K562 (cell line): ENCODE measurements at regions not wholly inside any gene's neighbourhood (a gene's known extent, or its start where the extent isn't known, plus 50 kb on each side); places are given as distances from the start of the nearest gene placed in this dataset.

Experiments used
- ATAC-seq: fragments of 200-7000 bp; cut with Tn5 transposase; 3 replicates; pipeline ENCODE4 v1.9.1; 2020; ENCODE audit warnings: moderate library complexity
- BruUV-seq: library from RNA; stranded (reverse); fragments of 400-500 nt; replicated peaks from 2 replicates; lab custom pipeline; 2021; lab: Mats Ljungman, UMichigan
- CTCF ChIA-PET: fragments of 300-600 bp; formaldehyde crosslinking; extraction: SDS; loops from one replicate; lab custom pipeline; 2021; ENCODE audit warnings: low intra/inter-chr PET ratio; lab: Yijun Ruan, JAX
- POLR2A ChIA-PET: fragments of 300-600, 350-650 bp; sonication (Branson Sonifier 250); formaldehyde crosslinking; extraction: SDS; loops from one replicate; lab custom pipeline; 2021; ENCODE audit warnings: antibody characterized with exemption, inconsistent platforms; lab: Yijun Ruan, JAX
- DNase-seq, 4 experiments: peaks; one replicate each; pipeline versions ENCODE4 v3.0.0 to v3.0.0-alpha.2; 2011 to 2018; ENCODE audit warnings: low spot score in 3 of 4, mixed read lengths in 3 of 4; ENCODE audit errors: extremely low read depth in 1 of 4
- FAIRE-seq: peaks from 2 replicates; lab custom pipeline; 2011; peaks lifted over from hg19 to GRCh38; lab: Jason Lieb, UNC
- H2AFZ ChIP-seq: 2 replicates; pipeline ENCODE4 v1.6.0; 2011; ENCODE audit warnings: low read depth, low read length, control low read depth, inconsistent platforms
- H3K27ac ChIP-seq: fragments of 200-600 bp; 3 replicates; pipeline ENCODE4 v1.8.0; 2011; ENCODE audit warnings: low read depth, mild to moderate bottlenecking, control low read depth, inconsistent platforms, low read length, moderate library complexity, mixed read lengths; ENCODE audit errors: extremely low read depth
- H3K27me3 ChIP-seq, 2 experiments: fragments of 300-600 bp in 1 of 2; 2 replicates in 1 of 2; 3 replicates in 1 of 2; pipeline versions ENCODE4 v1.6.0 to v1.8.0; 2011; ENCODE audit warnings: inconsistent platforms in 2 of 2, low read length in 2 of 2, mild to moderate bottlenecking in 1 of 2, mixed read lengths in 1 of 2, moderate library complexity in 1 of 2; ENCODE audit not compliant: control insufficient read depth in 2 of 2, insufficient read depth in 2 of 2
- H3K36me3 ChIP-seq: fragments of 300-600 bp; 3 replicates; pipeline ENCODE4 v1.8.0; 2011; ENCODE audit warnings: mild to moderate bottlenecking, low read length, inconsistent platforms; ENCODE audit not compliant: control insufficient read depth, insufficient read depth
- H3K4me1 ChIP-seq, 2 experiments: fragments of 200-600 bp in 1 of 2; replicated peaks in 1 of 2; 2 replicates in 1 of 2; 3 replicates in 1 of 2; pipeline versions ENCODE4 v1.5.1 to v1.8.0; 2011; ENCODE audit warnings: inconsistent platforms in 2 of 2, low read length in 2 of 2, mild to moderate bottlenecking in 1 of 2, mixed read lengths in 1 of 2, moderate library complexity in 1 of 2; ENCODE audit not compliant: control insufficient read depth in 2 of 2, insufficient read depth in 2 of 2
- H3K4me2 ChIP-seq: 2 replicates; pipeline ENCODE4 v1.6.1; 2011; ENCODE audit warnings: low read length, control low read depth, inconsistent platforms, mixed read lengths; ENCODE audit not compliant: insufficient read depth
- H3K4me3 ChIP-seq: fragments of 200-600 bp; sonication (generic), shearing (Covaris generic); 2 replicates; pipeline ENCODE4 v1.5.1; 2016; ENCODE audit warnings: control low read depth, inconsistent platforms
- H3K79me2 ChIP-seq: fragments of 200-600 bp; 3 replicates; pipeline ENCODE4 v1.8.0; 2011; ENCODE audit warnings: low read length, inconsistent platforms; ENCODE audit not compliant: control insufficient read depth, insufficient read depth
- H3K9ac ChIP-seq, 2 experiments: 2 replicates each; pipeline versions ENCODE4 v1.6.0 to v1.6.1; 2011; ENCODE audit warnings: low read depth in 2 of 2, low read length in 2 of 2, control low read depth in 1 of 2, inconsistent platforms in 1 of 2, mild to moderate bottlenecking in 1 of 2, mixed read lengths in 1 of 2; ENCODE audit not compliant: insufficient read depth in 1 of 2
- H3K9me1 ChIP-seq: one replicate; pipeline ENCODE4 v1.6.0; 2011; ENCODE audit warnings: inconsistent platforms, mild to moderate bottlenecking, low read length, moderate library complexity; ENCODE audit not compliant: control insufficient read depth, insufficient read depth
- H3K9me3 ChIP-seq: replicated peaks from 2 replicates; pipeline ENCODE4 v1.5.1; 2011; ENCODE audit warnings: low read depth, low read length, inconsistent platforms; ENCODE audit not compliant: control insufficient read depth, insufficient read depth
- H4K20me1 ChIP-seq: replicated peaks from 2 replicates; pipeline ENCODE4 v1.6.1; 2011; ENCODE audit warnings: low read length, inconsistent platforms, mixed read lengths; ENCODE audit not compliant: control insufficient read depth, insufficient read depth
- ATF7 ChIP-seq: fragments of 450-650 bp; IDR thresholded peaks from 2 replicates; pipeline ENCODE4 v1.7.1; 2014; ENCODE audit warnings: mild to moderate bottlenecking, moderate library complexity
- ETS2 ChIP-seq: IDR thresholded peaks from 2 replicates; pipeline ENCODE4 v1.6.1; 2016; ENCODE audit warnings: borderline replicate concordance, missing genetic modification characterization, mild to moderate bottlenecking, moderate library complexity, missing compliant biosample characterization; ENCODE audit not compliant: poor library complexity, severe bottlenecking
- FOXO4 ChIP-seq: fragments of 450-650 bp; formaldehyde crosslinking; IDR thresholded peaks from 2 replicates; pipeline ENCODE4 v1.4.0; 2020; ENCODE audit warnings: mild to moderate bottlenecking, moderate library complexity
- GABPB1 ChIP-seq: sonication (generic); formaldehyde crosslinking; IDR thresholded peaks from 2 replicates; pipeline ENCODE4 v1.8.0; 2022; ENCODE audit warnings: mild to moderate bottlenecking, missing genetic modification reagents
- HEY1 ChIP-seq: fragments of 250-450 bp; sonication (Bioruptor Pico); IDR thresholded peaks from 2 replicates; pipeline ENCODE4 v1.5.0; 2020; ENCODE audit warnings: mild to moderate bottlenecking, moderate library complexity, borderline replicate concordance
- KLF10 ChIP-seq: fragments of 250-450 bp; sonication (Bioruptor Pico); IDR thresholded peaks from 2 replicates; pipeline ENCODE4 v1.6.1; 2021; ENCODE audit warnings: matching md5 sums
- ZNF140 ChIP-seq: fragments of 250-450 bp; sonication (Bioruptor Pico); IDR thresholded peaks from 2 replicates; pipeline ENCODE4 v1.8.0; 2021; ENCODE audit warnings: moderate library complexity, mild to moderate bottlenecking, inconsistent platforms
- WGBS: fragments of 100-300 bp; shearing (Covaris generic); methylation state at CpG from one replicate; pipeline ENCODE4 v1.1.6; 2016; ENCODE audit warnings: low coverage, mixed read lengths; ENCODE audit not compliant: insufficient coverage; ENCODE audit errors: missing lambda C conversion rate; 5-methylcytosine and 5-hydroxymethylcytosine counted together
- in situ Hi-C: fragments of 300-500 bp; cut with MboI; formaldehyde crosslinking; loops from 4 replicates; pipeline ENCODE4 v1.15.0; 2018; ENCODE audit warnings: inconsistent platforms, mixed read lengths
- intact Hi-C: fragments of 100-400 bp; cut with micrococcal nuclease; formaldehyde crosslinking; loops from 2 replicates; pipeline ENCODE4 v1.14.2; 2022

DNA sequence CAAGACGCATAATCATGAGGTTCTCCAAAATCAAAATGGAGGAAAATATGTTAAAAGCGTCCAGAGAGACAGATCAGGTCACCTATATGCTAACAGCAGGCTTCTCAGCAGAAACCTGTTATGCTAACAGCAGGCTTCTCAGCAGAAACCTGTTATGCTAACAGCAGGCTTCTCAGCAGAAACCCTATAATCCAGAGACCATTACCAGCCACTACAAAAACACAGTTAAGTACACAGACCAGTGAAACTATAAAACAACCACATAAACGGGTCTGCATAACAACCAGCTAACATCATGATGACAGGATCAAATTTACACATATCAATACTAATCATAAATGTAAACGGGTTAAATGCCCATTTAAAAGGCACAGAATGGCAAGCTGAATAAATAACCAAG, 1548.4 kb upstream of the TMEFF2 start:
- CTCF ChIA-PET, result no interaction called here
- H3K4me2 ChIP-seq, result no peak overlapping the region
- H3K9me3 ChIP-seq, result no peaks in the 10 kb centered on the region
- no peaks in the 10 kb centered on the region for H3K27me3 ChIP-seq
- no peaks in the 10 kb centered on the region for H3K36me3 ChIP-seq
- no peak for ATAC-seq
- BruUV-seq, result no TSS peak
- no peak overlapping the region for H3K27ac ChIP-seq
- POLR2A ChIA-PET, result no interaction called here
- H3K9me1 ChIP-seq, result no peaks in the 10 kb centered on the region
- WGBS, result 0% methylated on average over 3 of the region's 4 CpGs
- no peak overlapping the region for H2AFZ ChIP-seq
- no peak for DNase-seq
- intact Hi-C loops (no loop called here), in situ Hi-C loops (no loop called here)
- no peak for FAIRE-seq
- no peaks in the 10 kb centered on the region for H3K4me1 ChIP-seq
- no peak overlapping the region for H3K9ac ChIP-seq
- no peaks in the 10 kb centered on the region for H3K79me2 ChIP-seq
- TF ChIP-seq ZNF140 (CRISPR knock-in tag) (no peak), FOXO4 (CRISPR knock-in tag) (no peak)
- no peak overlapping the region for H3K4me3 ChIP-seq
- no peaks in the 10 kb centered on the region for H4K20me1 ChIP-seq

GRCh38 chr2:193738892-193739291, 1544.2 kb upstream of the TMEFF2 start:
- no peak for TF ChIP-seq ZNF140 (CRISPR knock-in tag)
- TF ChIP-seq ETS2 (tag), result no peak
- TF ChIP-seq ATF7, result no peak
- no peak for TF ChIP-seq HEY1 (CRISPR knock-in tag)
- no peak for TF ChIP-seq GABPB1 (CRISPR knock-in tag)
- no peak for TF ChIP-seq KLF10 (CRISPR knock-in tag)
- Histone ChIP-seq H3K4me2 (no peak overlapping the region), H3K27me3 (no peaks in the 10 kb centered on the region), H2AFZ (no peak overlapping the region), H3K4me1 (no peaks in the 10 kb centered on the region), H3K9ac (no peak overlapping the region), H3K9me3 (no peaks in the 10 kb centered on the region), H3K4me3 (no peak overlapping the region), H3K79me2 (no peaks in the 10 kb centered on the region), H4K20me1 (no peaks in the 10 kb centered on the region), H3K36me3 (no peaks in the 10 kb centered on the region), H3K27ac (no peak overlapping the region), H3K9me1 (no peaks in the 10 kb centered on the region)
- in situ Hi-C loops (no loop called here), intact Hi-C loops (no loop called here)
- no peak for FAIRE-seq
- POLR2A ChIA-PET, result no interaction called here
- no TSS peak for BruUV-seq
- 0% methylated on average over 4 of the region's 4 CpGs for WGBS
- no peak for ATAC-seq
- DNase-seq, result no peak
- CTCF ChIA-PET, result no interaction called here
